Effector memory CD8-positive, alpha-beta T cell (primary cell): ENCODE measurements at regions not wholly inside any gene's neighbourhood (a gene's known extent, or its start where the extent isn't known, plus 50 kb on each side); places are given as distances from the start of the nearest gene placed in this dataset.

Experiments
- ATAC-seq: fragments of 150-1000 bp; cut with Tn5 transposase; replicated peaks from 2 replicates; pipeline ENCODE4 v1.10.0; 2021; ENCODE audit warnings: mild to moderate bottlenecking, moderate library complexity
- DNase-seq, 3 experiments: peaks; one replicate each; pipeline ENCODE4 v3.0.0; 2021
- H3K27ac Mint-ChIP-seq, 2 donors: one replicate each; pipeline ENCODE4 v1.8.0; 2022; ENCODE audit warnings: mild to moderate bottlenecking in 2 of 2, mixed read lengths in 2 of 2, moderate library complexity in 2 of 2
- H3K27me3 Mint-ChIP-seq, 2 donors: one replicate each; pipeline ENCODE4 v1.8.0; 2022; ENCODE audit warnings: mixed read lengths in 2 of 2
- H3K36me3 Mint-ChIP-seq: one replicate; pipeline ENCODE4 v1.8.0; 2022; ENCODE audit warnings: mild to moderate bottlenecking, moderate library complexity, mixed read lengths; ENCODE audit not compliant: insufficient read depth
- H3K4me1 Mint-ChIP-seq, 2 donors: one replicate each; pipeline ENCODE4 v1.8.0; 2022; ENCODE audit warnings: low read depth in 2 of 2, mixed read lengths in 2 of 2
- H3K4me3 Mint-ChIP-seq, 2 donors: one replicate each; pipeline ENCODE4 v1.8.0; 2022; ENCODE audit warnings: mild to moderate bottlenecking in 2 of 2, mixed read lengths in 2 of 2, moderate library complexity in 2 of 2
- H3K9me3 Mint-ChIP-seq, 2 donors: one replicate each; pipeline ENCODE4 v1.8.0; 2022; ENCODE audit warnings: mixed read lengths in 2 of 2

GRCh38 chr6:138000941-138001340, 106.3 kb downstream of the PERP start:
- Mint-ChIP-seq H3K27me3 (no peaks in the 10 kb centered on the region), H3K36me3 (no peaks in the 10 kb centered on the region), H3K4me3 (no peak overlapping the region), H3K9me3 (peaks cover 0 to 1% of the 10 kb centered on the region in 2 donors), H3K27ac (no peak overlapping the region), H3K4me1 (peaks cover 0 to 4% of the 10 kb centered on the region in 2 donors)
- DNase-seq (no peak), ATAC-seq (no peak)

GRCh38 chr6:138001750-138002349, 105.4 kb downstream of the PERP start:
- no peak overlapping the region for H3K27ac Mint-ChIP-seq
- peak; percentile 55 to 63 (median 58) for DNase-seq
- H3K4me1 Mint-ChIP-seq = peaks cover 0 to 4% of the 10 kb centered on the region in 2 donors
- peak; percentile 71 for ATAC-seq
- H3K9me3 Mint-ChIP-seq = peaks cover 0 to under 1% of the 10 kb centered on the region in 2 donors
- H3K36me3 Mint-ChIP-seq = no peaks in the 10 kb centered on the region
- no peak overlapping the region for H3K4me3 Mint-ChIP-seq
- no peaks in the 10 kb centered on the region for H3K27me3 Mint-ChIP-seq

- no peak overlapping the region for H3K4me3 Mint-ChIP-seq
- DNase-seq (peak; percentile 10 to 26 (median 17)), ATAC-seq (peak; percentile 56)
- peaks cover 0 to 4% of the 10 kb centered on the region in 2 donors for H3K4me1 Mint-ChIP-seq
- H3K9me3 Mint-ChIP-seq = no peaks in the 10 kb centered on the region
- H3K36me3 Mint-ChIP-seq = no peaks in the 10 kb centered on the region
- no peak overlapping the region for H3K27ac Mint-ChIP-seq
- no peaks in the 10 kb centered on the region for H3K27me3 Mint-ChIP-seq
These were observed 102.6 kb downstream of the PERP start for GRCh38 chr6:138004430-138005287.

- no peak for ATAC-seq
- H3K27ac Mint-ChIP-seq = no peak overlapping the region
- no peaks in the 10 kb centered on the region for H3K27me3 Mint-ChIP-seq
- peaks cover 0 to 4% of the 10 kb centered on the region in 2 donors for H3K4me1 Mint-ChIP-seq
- no peak for DNase-seq
- no peaks in the 10 kb centered on the region for H3K9me3 Mint-ChIP-seq
- no peaks in the 10 kb centered on the region for H3K36me3 Mint-ChIP-seq
- no peak overlapping the region for H3K4me3 Mint-ChIP-seq
These were observed 101.4 kb downstream of the PERP start for GRCh38 chr6:138005846-138006245.

GRCh38 chr6:138007014-138007472, 100.2 kb downstream of the PERP start:
- no peaks in the 10 kb centered on the region for H3K36me3 Mint-ChIP-seq
- no peak overlapping the region for H3K27ac Mint-ChIP-seq
- no peak for ATAC-seq
- no peaks in the 10 kb centered on the region for H3K9me3 Mint-ChIP-seq
- H3K27me3 Mint-ChIP-seq = no peaks in the 10 kb centered on the region
- H3K4me1 Mint-ChIP-seq = no peaks in the 10 kb centered on the region
- no peak for DNase-seq
- no peak overlapping the region for H3K4me3 Mint-ChIP-seq

GRCh38 chr6:138008791-138009190, 98.4 kb downstream of the PERP start:
- DNase-seq (no peak), ATAC-seq (no peak)
- no peaks in the 10 kb centered on the region for H3K9me3 Mint-ChIP-seq

GRCh38 chr6:138011413-138011812, 95.8 kb downstream of the PERP start:
- no peaks in the 10 kb centered on the region for H3K4me1 Mint-ChIP-seq
- H3K27me3 Mint-ChIP-seq = no peaks in the 10 kb centered on the region
- no peaks in the 10 kb centered on the region for H3K36me3 Mint-ChIP-seq
- no peak for ATAC-seq
- no peaks in the 10 kb centered on the region for H3K9me3 Mint-ChIP-seq
- no peak overlapping the region for H3K4me3 Mint-ChIP-seq
- no peak overlapping the region for H3K27ac Mint-ChIP-seq
- DNase-seq = no peak

More at GRCh38 chr6:138008791-138009190, 98.4 kb downstream of the PERP start:
- Mint-ChIP-seq H3K36me3 (no peaks in the 10 kb centered on the region), H3K4me3 (no peak overlapping the region), H3K27me3 (no peaks in the 10 kb centered on the region), H3K27ac (no peak overlapping the region), H3K4me1 (no peaks in the 10 kb centered on the region)

- Mint-ChIP-seq H3K9me3 (no peaks in the 10 kb centered on the region), H3K36me3 (no peaks in the 10 kb centered on the region), H3K4me1 (no peaks in the 10 kb centered on the region), H3K27me3 (peaks cover 0 to 9% of the 10 kb centered on the region in 2 donors), H3K27ac (no peak overlapping the region), H3K4me3 (no peak overlapping the region)
- DNase-seq (no peak), ATAC-seq (no peak)
These were observed 94.5 kb downstream of the PERP start for GRCh38 chr6:138012682-138013081.

- H3K4me1 Mint-ChIP-seq = no peaks in the 10 kb centered on the region
- H3K36me3 Mint-ChIP-seq = no peaks in the 10 kb centered on the region
- H3K4me3 Mint-ChIP-seq = no peak overlapping the region
- DNase-seq (no peak), ATAC-seq (no peak)
- no peaks in the 10 kb centered on the region for H3K9me3 Mint-ChIP-seq
- H3K27me3 Mint-ChIP-seq = peaks cover 4 to 9% of the 10 kb centered on the region in 2 donors
- H3K27ac Mint-ChIP-seq = no peak overlapping the region
These were observed 93.3 kb downstream of the PERP start for GRCh38 chr6:138013959-138014358.

- Mint-ChIP-seq H3K36me3 (no peaks in the 10 kb centered on the region), H3K9me3 (no peaks in the 10 kb centered on the region), H3K4me1 (no peaks in the 10 kb centered on the region), H3K27me3 (peaks cover 18% of the 10 kb centered on the region in 2 donors), H3K4me3 (no peak overlapping the region), H3K27ac (no peak overlapping the region)
- ATAC-seq = no peak
- no peak for DNase-seq
These were observed 90.0 kb downstream of the PERP start for GRCh38 chr6:138017166-138017757.

- Mint-ChIP-seq H3K27ac (no peak overlapping the region), H3K4me1 (no peaks in the 10 kb centered on the region), H3K4me3 (no peak overlapping the region), H3K9me3 (no peaks in the 10 kb centered on the region), H3K27me3 (peaks cover 18% of the 10 kb centered on the region in 2 donors), H3K36me3 (no peaks in the 10 kb centered on the region)
- ATAC-seq = no peak
- no peak for DNase-seq
These were observed 88.9 kb downstream of the PERP start for GRCh38 chr6:138018297-138018696.

GRCh38 chr6:138025528-138025978, 81.7 kb downstream of the PERP start:
- DNase-seq = no peak
- no peaks in the 10 kb centered on the region for H3K9me3 Mint-ChIP-seq
- no peak for ATAC-seq
- H3K36me3 Mint-ChIP-seq = no peaks in the 10 kb centered on the region
- peaks cover 7 to 23% of the 10 kb centered on the region in 2 donors for H3K27me3 Mint-ChIP-seq
- H3K4me1 Mint-ChIP-seq = no peaks in the 10 kb centered on the region
- H3K27ac Mint-ChIP-seq = no peak overlapping the region
- H3K4me3 Mint-ChIP-seq = no peak overlapping the region

GRCh38 chr6:138026342-138026741, 80.9 kb downstream of the PERP start:
- ATAC-seq (no peak), DNase-seq (no peak)
- H3K27me3 Mint-ChIP-seq = peaks cover 7 to 16% of the 10 kb centered on the region in 2 donors
- H3K27ac Mint-ChIP-seq = no peak overlapping the region
- no peaks in the 10 kb centered on the region for H3K36me3 Mint-ChIP-seq
- no peak overlapping the region for H3K4me3 Mint-ChIP-seq
- H3K4me1 Mint-ChIP-seq = no peaks in the 10 kb centered on the region
- no peaks in the 10 kb centered on the region for H3K9me3 Mint-ChIP-seq
